OCI-LY7 (cell line): ENCODE measurements at regions not wholly inside any gene's neighbourhood (a gene's known extent, or its start where the extent isn't known, plus 50 kb on each side); places are given as distances from the start of the nearest gene placed in this dataset.

Experiments used
- BruUV-seq: library from RNA; stranded (reverse); fragments of 400-500 nt; replicated peaks from 2 replicates; lab custom pipeline; 2021; lab: Mats Ljungman, UMichigan
- CTCF ChIA-PET: fragments of 300-600 bp; sonication (Branson Sonifier 250); formaldehyde crosslinking; loops from one replicate; lab custom pipeline; 2022; ENCODE audit warnings: antibody characterized with exemption; ENCODE audit not compliant: unreplicated experiment; lab: Charles Lee
- POLR2A ChIA-PET: fragments of 300-600 bp; sonication (Branson Sonifier 250); formaldehyde crosslinking; loops from one replicate; lab custom pipeline; 2022; ENCODE audit warnings: antibody characterized with exemption; lab: Charles Lee
- DNase-seq: peaks from one replicate; pipeline ENCODE4 v3.0.0-alpha.2; 2015; ENCODE audit warnings: low spot score
- H2AFZ ChIP-seq: fragments of 200-600 bp; sonication (generic), shearing (Covaris generic); 2 replicates; pipeline ENCODE4 v1.6.1; 2014; ENCODE audit warnings: mild to moderate bottlenecking, antibody characterized with exemption, low read length, moderate library complexity
- H3K27ac ChIP-seq: fragments of 200-600 bp; sonication (generic); 2 replicates; pipeline ENCODE4 v1.5.1; 2014; ENCODE audit warnings: mixed run types, low read depth, mild to moderate bottlenecking, moderate library complexity, low read length, inconsistent platforms; ENCODE audit not compliant: poor library complexity, severe bottlenecking
- H3K36me3 ChIP-seq: fragments of 200-600 bp; sonication (generic); 2 replicates; pipeline ENCODE4 v1.6.1; 2014; ENCODE audit warnings: mild to moderate bottlenecking, antibody characterized with exemption, low read length, moderate library complexity, mixed read lengths; ENCODE audit not compliant: insufficient read depth
- H3K4me1 ChIP-seq: fragments of 200-600 bp; sonication (generic); 2 replicates; pipeline ENCODE4 v1.5.1; 2014; ENCODE audit warnings: mild to moderate bottlenecking, low read length; ENCODE audit not compliant: insufficient read depth, poor library complexity, severe bottlenecking
- H3K4me2 ChIP-seq: fragments of 200-600 bp; sonication (generic); 2 replicates; pipeline ENCODE4 v1.6.1; 2014; ENCODE audit warnings: mild to moderate bottlenecking, low read length
- H3K4me3 ChIP-seq: fragments of 200-600 bp; sonication (generic); 2 replicates; pipeline ENCODE4 v1.5.1; 2014; ENCODE audit warnings: mild to moderate bottlenecking, low read depth, low read length; ENCODE audit not compliant: poor library complexity, severe bottlenecking
- H3K79me2 ChIP-seq: fragments of 200-600 bp; sonication (generic); 2 replicates; pipeline ENCODE4 v1.6.1; 2016; ENCODE audit warnings: low read depth, mild to moderate bottlenecking, low read length, moderate library complexity, mixed read lengths; ENCODE audit not compliant: insufficient read depth
- H3K9me2 ChIP-seq: fragments of 200-600 bp; sonication (generic); 2 replicates; pipeline ENCODE4 v1.6.1; 2016; ENCODE audit warnings: mild to moderate bottlenecking, low read length, mixed read lengths; ENCODE audit not compliant: insufficient read depth
- H3K9me3 ChIP-seq: fragments of 200-600 bp; sonication (generic); 2 replicates; pipeline ENCODE4 v1.6.1; 2014; ENCODE audit warnings: mild to moderate bottlenecking, mixed run types, low read length, mixed read lengths
- H4K20me1 ChIP-seq: fragments of 200-600 bp; sonication (generic); 2 replicates; pipeline ENCODE4 v1.6.1; 2014; ENCODE audit warnings: mild to moderate bottlenecking, antibody characterized with exemption, low read length, moderate library complexity, mixed read lengths; ENCODE audit not compliant: insufficient read depth
- EZH2phosphoT487 ChIP-seq: fragments of 200-600 bp; sonication (generic); IDR thresholded peaks from 2 replicates; pipeline ENCODE4 v1.6.1; 2018; ENCODE audit warnings: low read depth, borderline replicate concordance, mild to moderate bottlenecking, mixed run types, antibody characterized with exemption, low read length, moderate library complexity, mixed read lengths
- intact Hi-C: fragments of 100-400 bp; cut with micrococcal nuclease; formaldehyde crosslinking; loops from one replicate; pipeline ENCODE4 v1.10.0; 2022; ENCODE audit not compliant: unreplicated experiment
- TF ChIP-seq, protein P1 (sequence below): fragments of 200-600 bp; sonication (generic); conservative IDR thresholded peaks from 2 replicates; pipeline ENCODE4 v1.5.1; 2014; ENCODE audit warnings: mild to moderate bottlenecking, antibody characterized with exemption, low read length, moderate library complexity, mixed read lengths

DNA sequence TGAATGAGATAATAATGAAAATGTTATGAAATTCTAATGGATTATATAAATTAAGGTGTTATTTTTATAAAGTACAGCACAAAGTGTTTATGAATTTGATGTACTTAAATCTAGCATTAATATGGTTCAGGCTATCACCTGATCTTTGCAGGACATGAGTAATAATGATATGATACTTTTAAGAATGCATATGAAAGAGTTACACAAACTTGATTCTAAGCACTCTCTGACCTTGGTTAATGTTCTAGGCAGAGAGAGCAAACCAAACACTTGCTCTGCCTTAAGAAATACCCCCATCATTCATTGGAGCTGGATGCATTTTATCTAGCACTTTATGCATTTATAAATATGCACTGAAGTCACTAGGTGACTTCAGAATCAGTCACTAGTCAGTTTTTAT, 942.2 kb upstream of the CDH8 start:
- no TSS peak for BruUV-seq
- Histone ChIP-seq H2AFZ (no peak overlapping the region), H3K4me1 (no peaks in the 10 kb centered on the region), H3K4me2 (no peak overlapping the region), H3K36me3 (no peaks in the 10 kb centered on the region), H3K9me2 (no peaks in the 10 kb centered on the region), H3K27ac (no peak overlapping the region), H3K9me3 (no peaks in the 10 kb centered on the region), H4K20me1 (no peaks in the 10 kb centered on the region), H3K4me3 (no peak overlapping the region), H3K79me2 (no peaks in the 10 kb centered on the region)
- intact Hi-C loops: no loop called here
- CTCF ChIA-PET: no interaction called here
- DNase-seq: no peak
- TF ChIP-seq EZH2phosphoT487: no peak
- TF ChIP-seq, protein P1, sequence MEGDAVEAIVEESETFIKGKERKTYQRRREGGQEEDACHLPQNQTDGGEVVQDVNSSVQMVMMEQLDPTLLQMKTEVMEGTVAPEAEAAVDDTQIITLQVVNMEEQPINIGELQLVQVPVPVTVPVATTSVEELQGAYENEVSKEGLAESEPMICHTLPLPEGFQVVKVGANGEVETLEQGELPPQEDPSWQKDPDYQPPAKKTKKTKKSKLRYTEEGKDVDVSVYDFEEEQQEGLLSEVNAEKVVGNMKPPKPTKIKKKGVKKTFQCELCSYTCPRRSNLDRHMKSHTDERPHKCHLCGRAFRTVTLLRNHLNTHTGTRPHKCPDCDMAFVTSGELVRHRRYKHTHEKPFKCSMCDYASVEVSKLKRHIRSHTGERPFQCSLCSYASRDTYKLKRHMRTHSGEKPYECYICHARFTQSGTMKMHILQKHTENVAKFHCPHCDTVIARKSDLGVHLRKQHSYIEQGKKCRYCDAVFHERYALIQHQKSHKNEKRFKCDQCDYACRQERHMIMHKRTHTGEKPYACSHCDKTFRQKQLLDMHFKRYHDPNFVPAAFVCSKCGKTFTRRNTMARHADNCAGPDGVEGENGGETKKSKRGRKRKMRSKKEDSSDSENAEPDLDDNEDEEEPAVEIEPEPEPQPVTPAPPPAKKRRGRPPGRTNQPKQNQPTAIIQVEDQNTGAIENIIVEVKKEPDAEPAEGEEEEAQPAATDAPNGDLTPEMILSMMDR: no peak
- POLR2A ChIA-PET: no interaction called here

DNA sequence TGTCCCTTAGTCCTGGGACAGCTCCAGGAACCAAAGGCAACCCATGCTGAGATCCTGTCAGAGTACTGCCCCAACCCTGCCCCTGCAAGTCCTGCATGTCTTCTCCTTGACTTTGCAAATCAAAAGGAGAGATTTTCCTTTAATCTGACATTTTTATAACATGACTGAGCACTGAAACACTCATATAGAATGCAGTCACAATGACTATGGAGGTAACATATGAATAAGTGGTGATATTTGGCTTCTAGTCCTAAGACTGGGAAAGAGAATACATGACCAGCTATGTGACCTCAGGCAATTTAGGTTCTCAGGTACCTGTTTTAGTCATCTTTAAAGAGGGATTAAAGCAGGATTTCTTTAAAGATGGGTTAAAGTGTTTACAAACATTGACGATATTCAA, 941.6 kb upstream of the CDH8 start:
- CTCF ChIA-PET: no interaction called here
- TF ChIP-seq EZH2phosphoT487: no peak
- TF ChIP-seq, protein P1: no peak
- Histone ChIP-seq H4K20me1 (no peaks in the 10 kb centered on the region), H3K79me2 (no peaks in the 10 kb centered on the region), H3K4me3 (no peak overlapping the region), H3K9me3 (no peaks in the 10 kb centered on the region), H3K4me1 (no peaks in the 10 kb centered on the region), H3K27ac (no peak overlapping the region), H3K9me2 (no peaks in the 10 kb centered on the region), H3K36me3 (no peaks in the 10 kb centered on the region), H3K4me2 (no peak overlapping the region), H2AFZ (no peak overlapping the region)
- BruUV-seq: no TSS peak
- no peak for DNase-seq
- POLR2A ChIA-PET: no interaction called here
- intact Hi-C loops: no loop called here

DNA sequence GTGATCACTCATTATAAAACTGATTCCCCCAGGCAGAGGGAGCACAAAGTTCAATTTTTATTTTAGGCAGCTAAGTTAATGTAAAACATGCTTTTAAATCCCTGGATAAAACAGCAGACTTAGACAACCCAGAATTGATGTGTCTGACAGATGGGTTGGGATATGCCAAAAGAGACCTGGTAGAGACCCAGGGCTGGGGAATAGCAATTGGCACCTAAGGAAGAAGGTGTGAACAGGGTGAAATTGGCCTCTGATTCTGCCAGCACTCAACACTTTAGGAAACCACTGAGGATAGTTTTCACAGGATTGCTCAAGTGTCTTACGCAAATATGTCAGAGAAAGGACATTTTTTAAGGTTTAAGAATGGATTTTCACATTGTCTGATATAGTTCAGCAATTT, 938.2 kb upstream of the CDH8 start:
- H2AFZ ChIP-seq: no peak overlapping the region
- intact Hi-C loops: no loop called here
- H3K27ac ChIP-seq: no peak overlapping the region
- H3K4me1 ChIP-seq: no peaks in the 10 kb centered on the region
- no peaks in the 10 kb centered on the region for H3K36me3 ChIP-seq
- no TSS peak for BruUV-seq
- no peak for DNase-seq
- H3K9me3 ChIP-seq: no peaks in the 10 kb centered on the region
- TF ChIP-seq EZH2phosphoT487: no peak
- TF ChIP-seq, protein P1: no peak
- no peak overlapping the region for H3K4me2 ChIP-seq
- H4K20me1 ChIP-seq: no peaks in the 10 kb centered on the region
- CTCF ChIA-PET: no interaction called here
- H3K79me2 ChIP-seq: no peaks in the 10 kb centered on the region
- POLR2A ChIA-PET: interaction anchor here (0.7 to 1.4 kb wide), 2 partner anchors 12 to 19 kb away, joined by 3 to 4 read pairs; no protein-coding TSS in a partner anchor
- no peak overlapping the region for H3K4me3 ChIP-seq
- H3K9me2 ChIP-seq: no peaks in the 10 kb centered on the region
